GM12878 (cell line): ENCODE measurements at regions not wholly inside any gene's neighbourhood (a gene's known extent, or its start where the extent isn't known, plus 50 kb on each side); places are given as distances from the start of the nearest gene placed in this dataset.

Source experiments
- ATAC-seq: fragments of 200-7000 bp; cut with Tn5 transposase; 3 replicates; pipeline ENCODE4 v1.9.1; 2020; ENCODE audit warnings: mild to moderate bottlenecking, moderate library complexity
- BruUV-seq: library from RNA; stranded (reverse); fragments of 400-500 nt; replicated peaks from 2 replicates; lab custom pipeline; 2021; lab: Mats Ljungman, UMichigan
- CTCF ChIA-PET: fragments of 300-600 bp; sonication (Branson Sonifier 250); formaldehyde crosslinking; extraction: SDS; loops from one replicate; lab custom pipeline; 2021; ENCODE audit warnings: inconsistent platforms; lab: Yijun Ruan, JAX
- POLR2A ChIA-PET: fragments of 350-600 bp; formaldehyde crosslinking; extraction: SDS; loops from one replicate; lab custom pipeline; 2021; ENCODE audit warnings: inconsistent platforms; lab: Charles Lee
- RAD21 ChIA-PET: fragments of 300-600 bp; sonication (Branson Sonifier 250); formaldehyde crosslinking; loops from one replicate; lab custom pipeline; 2023; ENCODE audit warnings: antibody characterized with exemption; ENCODE audit not compliant: unreplicated experiment; lab: Charles Lee
- SMC1A ChIA-PET: fragments of 300-600 bp; sonication (Branson Sonifier 250); formaldehyde crosslinking; loops from one replicate; lab custom pipeline; 2023; ENCODE audit not compliant: unreplicated experiment, uncharacterized antibody; lab: Charles Lee
- DNase-seq: peaks from one replicate; pipeline ENCODE4 v3.0.0-alpha.2; 2011; ENCODE audit warnings: low read depth, low spot score
- FAIRE-seq: peaks from 3 replicates; lab custom pipeline; 2011; peaks lifted over from hg19 to GRCh38; lab: Jason Lieb, UNC
- H2AFZ ChIP-seq: 2 replicates; pipeline ENCODE4 v1.6.0; 2011; ENCODE audit warnings: low read depth, low read length, control low read depth; ENCODE audit not compliant: control insufficient read depth
- H3K27ac ChIP-seq: 2 replicates; pipeline ENCODE4 v1.5.1; 2011; ENCODE audit warnings: control low read depth; ENCODE audit not compliant: control insufficient read depth, insufficient read depth
- H3K27me3 ChIP-seq, 2 experiments: replicated peaks in 1 of 2; 2 replicates each; pipeline versions ENCODE4 v1.6.0 to v1.6.1; 2011; ENCODE audit warnings: low read length in 1 of 2; ENCODE audit not compliant: control insufficient read depth in 2 of 2, insufficient read depth in 2 of 2
- H3K36me3 ChIP-seq, 2 experiments: 2 replicates each; pipeline ENCODE4 v1.5.1; 2011; ENCODE audit warnings: low read length in 1 of 2; ENCODE audit not compliant: control insufficient read depth in 2 of 2, insufficient read depth in 2 of 2
- H3K4me1 ChIP-seq: 2 replicates; pipeline ENCODE4 v1.6.1; 2011; ENCODE audit warnings: mild to moderate bottlenecking, low read length, moderate library complexity, mixed read lengths; ENCODE audit not compliant: control insufficient read depth, insufficient read depth
- H3K4me2 ChIP-seq: 2 replicates; pipeline ENCODE4 v1.6.0; 2011; ENCODE audit warnings: control low read depth; ENCODE audit not compliant: control insufficient read depth, insufficient read depth
- H3K4me3 ChIP-seq: fragments of 200-600 bp; sonication (generic); 2 replicates; pipeline ENCODE4 v1.5.1; 2016
- H3K79me2 ChIP-seq: 2 replicates; pipeline ENCODE4 v1.6.0; 2011; ENCODE audit warnings: low read length; ENCODE audit not compliant: control insufficient read depth, insufficient read depth
- H3K9ac ChIP-seq: 2 replicates; pipeline ENCODE4 v1.8.0; 2011; ENCODE audit warnings: low read length, control low read depth, mixed read lengths; ENCODE audit not compliant: control insufficient read depth, insufficient read depth
- H3K9me3 ChIP-seq: replicated peaks from 3 replicates; pipeline ENCODE4 v1.5.1; 2011; ENCODE audit warnings: mild to moderate bottlenecking, low read length; ENCODE audit not compliant: control insufficient read depth, insufficient read depth
- H4K20me1 ChIP-seq: 2 replicates; pipeline ENCODE4 v1.6.0; 2011; ENCODE audit not compliant: control insufficient read depth, insufficient read depth
- ATF7 ChIP-seq: fragments of 450-650 bp; IDR thresholded peaks from 2 replicates; pipeline ENCODE4 v1.6.1; 2016; ENCODE audit warnings: low read depth, mild to moderate bottlenecking
- BRCA1 ChIP-seq: IDR thresholded peaks from 2 replicates; pipeline ENCODE4 v1.6.1; 2011; ENCODE audit warnings: low read depth, low read length, improper control_type of control experiment
- CBX5 ChIP-seq: sonication (generic); IDR thresholded peaks from 2 replicates; pipeline ENCODE4 v1.6.1; 2016; ENCODE audit warnings: low read depth, moderate library complexity, mild to moderate bottlenecking, inconsistent platforms
- CEBPZ ChIP-seq: fragments of 150-350 bp; IDR thresholded peaks from 2 replicates; pipeline ENCODE4 v1.6.1; 2016; ENCODE audit warnings: low read depth, low read length
- EGR1 ChIP-seq, 2 experiments: IDR thresholded peaks; 1 replicate in 1 of 2; 2 replicates in 1 of 2; pipeline ENCODE4 v1.6.1; 2011 to 2012; ENCODE audit warnings: low read depth in 2 of 2, low read length in 2 of 2, borderline replicate concordance in 1 of 2, mild to moderate bottlenecking in 1 of 2, moderate library complexity in 1 of 2
- ELK1 ChIP-seq: IDR thresholded peaks from 2 replicates; pipeline ENCODE4 v1.6.1; 2012; ENCODE audit warnings: low read depth, low read length, improper control_type of control experiment
- ESRRA ChIP-seq: IDR thresholded peaks from 2 replicates; pipeline ENCODE4 v1.6.1; 2012; ENCODE audit warnings: mild to moderate bottlenecking, low read length, improper control_type of control experiment
- MYB ChIP-seq: fragments of 150-350 bp; IDR thresholded peaks from 2 replicates; pipeline ENCODE4 v1.6.1; 2014; ENCODE audit warnings: mild to moderate bottlenecking, low read depth, low read length, borderline replicate concordance
- POLR2A ChIP-seq: IDR thresholded peaks from 2 replicates; pipeline ENCODE4 v1.6.1; 2011; ENCODE audit warnings: low read depth, mild to moderate bottlenecking, low read length
- WRNIP1 ChIP-seq: IDR thresholded peaks from 2 replicates; pipeline ENCODE4 v1.6.1; 2011; ENCODE audit warnings: low read depth, low read length, improper control_type of control experiment, borderline replicate concordance
- ZNF217 ChIP-seq: fragments of 450-650 bp; IDR thresholded peaks from 2 replicates; pipeline ENCODE4 v1.6.1; 2017; ENCODE audit warnings: antibody characterized with exemption, mild to moderate bottlenecking
- ZNF274 ChIP-seq: IDR thresholded peaks from one replicate; pipeline ENCODE4 v1.8.0; 2011; ENCODE audit not compliant: insufficient read length, insufficient read depth
- WGBS: methylation state at CpG from one replicate; pipeline ENCODE4 v1.1.6; 2016; ENCODE audit warnings: low lambda C conversion rate; ENCODE audit not compliant: insufficient replicate concordance, insufficient coverage; ENCODE audit errors: missing lambda C conversion rate; 5-methylcytosine and 5-hydroxymethylcytosine counted together
- in situ Hi-C: fragments of 300-500 bp; cut with MboI; formaldehyde crosslinking; loops from 9 replicates; pipeline ENCODE4 v1.14.3; 2018; ENCODE audit warnings: mixed read lengths
- intact Hi-C: fragments of 100-400 bp; cut with micrococcal nuclease; formaldehyde crosslinking; loops from one replicate; pipeline ENCODE4 v1.14.2; 2022; ENCODE audit not compliant: unreplicated experiment

GRCh38 chr4:124199755-124200154 is 512.8 kb downstream of the ANKRD50 start:
- DNase-seq, result no peak
- H3K9ac ChIP-seq, result no peak overlapping the region
- H3K4me1 ChIP-seq, result no peaks in the 10 kb centered on the region
- in situ Hi-C loops, result no loop called here
- WGBS, result 48% methylated on average over 4 of the region's 4 CpGs
- H3K9me3 ChIP-seq, result no peaks in the 10 kb centered on the region
- ATAC-seq, result no peak
- H3K27me3 ChIP-seq, result no peaks in the 10 kb centered on the region
- no peak for TF ChIP-seq MYB
- TF ChIP-seq BRCA1, result no peak
- no peak for TF ChIP-seq ZNF217
- TF ChIP-seq ESRRA, result no peak
- no peak for TF ChIP-seq WRNIP1
- TF ChIP-seq ATF7, result no peak
- TF ChIP-seq ZNF274, result no peak
- TF ChIP-seq CEBPZ, result no peak
- no peak for TF ChIP-seq POLR2A
- TF ChIP-seq ELK1, result no peak
- TF ChIP-seq CBX5, result no peak
- no peak for TF ChIP-seq EGR1 (IDR thresholded peaks at IDR 0.05; ENCODE audit: borderline replicate concordance in 1 of 2, low read depth in 2 of 2, low read length in 2 of 2)
- POLR2A ChIA-PET, result no interaction called here
- no peak overlapping the region for H3K4me3 ChIP-seq
- no peaks in the 10 kb centered on the region for H4K20me1 ChIP-seq
- no peak for FAIRE-seq
- RAD21 ChIA-PET, result no interaction called here
- H3K36me3 ChIP-seq, result no peaks in the 10 kb centered on the region
- SMC1A ChIA-PET, result no interaction called here
- intact Hi-C loops, result no loop called here
- H3K79me2 ChIP-seq, result no peaks in the 10 kb centered on the region
- no peak overlapping the region for H2AFZ ChIP-seq
- CTCF ChIA-PET, result no interaction called here
- no peak overlapping the region for H3K4me2 ChIP-seq
- BruUV-seq, result no TSS peak
- H3K27ac ChIP-seq, result no peak overlapping the region
